ENCODE measurements at regions not wholly inside any gene's neighbourhood (a gene's known extent, or its start where the extent isn't known, plus 50 kb on each side); places are given as distances from the start of the nearest gene placed in this dataset.

- Histone ChIP-seq H3K9me2 (ENCODE audit: insufficient read depth, low read length) (no peaks in the 10 kb centered on the region), H3K4me3 (ENCODE audit: low read length) (no peak overlapping the region), H3K27me3 (ENCODE audit: insufficient read depth, low read depth, low read length) (no peaks in the 10 kb centered on the region), H3K79me2 (replicated peaks; ENCODE audit: insufficient read depth, low read length) (no peaks in the 10 kb centered on the region), H3K4me2 (ENCODE audit: low read length) (no peak overlapping the region), H3K36me3 (ENCODE audit: insufficient read depth, low read length) (no peaks in the 10 kb centered on the region), H4K20me1 (ENCODE audit: insufficient read depth) (no peaks in the 10 kb centered on the region), H3F3A (ENCODE audit: insufficient read depth, low read length, poor library complexity, severe bottlenecking) (no peaks in the 10 kb centered on the region), H3K27ac (ENCODE audit: low read length) (no peak overlapping the region), H3K9ac (ENCODE audit: low read length) (no peak overlapping the region), H2AFZ (ENCODE audit: low read depth, low read length) (no peak overlapping the region), H3K9me3 (ENCODE audit: low read length) (no peaks in the 10 kb centered on the region)
- no peak for TF ChIP-seq SMC3 (conservative IDR thresholded peaks at IDR 0.05; ENCODE audit: poor library complexity)
- no peak for TF ChIP-seq EZH2 (IDR thresholded peaks at IDR 0.05; ENCODE audit: borderline replicate concordance, insufficient read depth, low read length, poor library complexity, severe bottlenecking)
- no peak for TF ChIP-seq RAD21 (conservative IDR thresholded peaks at IDR 0.05)
- no peak for TF ChIP-seq REST (IDR thresholded peaks at IDR 0.05; ENCODE audit: borderline replicate concordance)
- no peak for TF ChIP-seq CTCF (IDR thresholded peaks at IDR 0.05; ENCODE audit: poor library complexity, severe bottlenecking)
- TF ChIP-seq POLR2AphosphoS5 (IDR thresholded peaks at IDR 0.05) = no peak
- TF ChIP-seq TAF1 (IDR thresholded peaks at IDR 0.05; ENCODE audit: low read depth) = no peak
- TF ChIP-seq MXI1 (conservative IDR thresholded peaks at IDR 0.05; ENCODE audit: poor library complexity, severe bottlenecking) = no peak
- TF ChIP-seq EP300 (conservative IDR thresholded peaks at IDR 0.05; ENCODE audit: poor library complexity, severe bottlenecking) = no peak
Observed at GRCh38 chr14:58784931-58785330, 147.2 kb downstream of the DACT1 start.

GRCh38 chr14:58785701-58786100 is 147.9 kb downstream of the DACT1 start:
- H3K27ac ChIP-seq (ENCODE audit: low read length) = no peak overlapping the region
- TF ChIP-seq TAF1 (IDR thresholded peaks at IDR 0.05; ENCODE audit: low read depth) (no peak), SMC3 (conservative IDR thresholded peaks at IDR 0.05; ENCODE audit: poor library complexity) (no peak), MXI1 (conservative IDR thresholded peaks at IDR 0.05; ENCODE audit: poor library complexity, severe bottlenecking) (no peak), RAD21 (conservative IDR thresholded peaks at IDR 0.05) (no peak), POLR2AphosphoS5 (IDR thresholded peaks at IDR 0.05) (no peak), EP300 (conservative IDR thresholded peaks at IDR 0.05; ENCODE audit: poor library complexity, severe bottlenecking) (no peak), CTCF (IDR thresholded peaks at IDR 0.05; ENCODE audit: poor library complexity, severe bottlenecking) (no peak), REST (IDR thresholded peaks at IDR 0.05; ENCODE audit: borderline replicate concordance) (no peak), EZH2 (IDR thresholded peaks at IDR 0.05; ENCODE audit: borderline replicate concordance, insufficient read depth, low read length, poor library complexity, severe bottlenecking) (no peak)
- H3K36me3 ChIP-seq (ENCODE audit: insufficient read depth, low read length) = no peaks in the 10 kb centered on the region
- H4K20me1 ChIP-seq (ENCODE audit: insufficient read depth) = no peaks in the 10 kb centered on the region
- no peaks in the 10 kb centered on the region for H3K9me3 ChIP-seq (ENCODE audit: low read length)
- no peak overlapping the region for H3K4me2 ChIP-seq (ENCODE audit: low read length)
- H3K9me2 ChIP-seq (ENCODE audit: insufficient read depth, low read length) = no peaks in the 10 kb centered on the region
- H2AFZ ChIP-seq (ENCODE audit: low read depth, low read length) = no peak overlapping the region
- no peaks in the 10 kb centered on the region for H3K79me2 ChIP-seq (replicated peaks; ENCODE audit: insufficient read depth, low read length)
- H3K27me3 ChIP-seq (ENCODE audit: insufficient read depth, low read depth, low read length) = no peaks in the 10 kb centered on the region
- H3K4me3 ChIP-seq (ENCODE audit: low read length) = no peak overlapping the region
- H3F3A ChIP-seq (ENCODE audit: insufficient read depth, low read length, poor library complexity, severe bottlenecking) = no peaks in the 10 kb centered on the region
- H3K9ac ChIP-seq (ENCODE audit: low read length) = no peak overlapping the region
